SJCRH30 (cell line): ENCODE measurements at regions not wholly inside any gene's neighbourhood (a gene's known extent, or its start where the extent isn't known, plus 50 kb on each side); places are given as distances from the start of the nearest gene placed in this dataset.

ENCODE experiments used
- DNase-seq, 2 experiments: peaks; one replicate each; pipeline ENCODE4 v3.0.0-alpha.2; 2015 to 2020
- H3K27ac ChIP-seq: fragments of 250-450 bp; sonication (Bioruptor Pico); 2 replicates; pipeline ENCODE4 v1.5.1; 2020; ENCODE audit warnings: mild to moderate bottlenecking, moderate library complexity
- H3K27me3 ChIP-seq: fragments of 250-450 bp; sonication (Bioruptor Pico); 2 replicates; pipeline ENCODE4 v1.5.1; 2020; ENCODE audit warnings: mild to moderate bottlenecking, moderate library complexity
- H3K36me3 ChIP-seq: fragments of 250-450 bp; sonication (Bioruptor Pico); 2 replicates; pipeline ENCODE4 v1.5.1; 2020; ENCODE audit warnings: mild to moderate bottlenecking, moderate library complexity
- H3K4me1 ChIP-seq: fragments of 250-450 bp; sonication (Bioruptor Pico); 2 replicates; pipeline ENCODE4 v1.5.1; 2020; ENCODE audit warnings: mild to moderate bottlenecking, moderate library complexity
- H3K4me3 ChIP-seq: fragments of 250-450 bp; sonication (Bioruptor Pico); 2 replicates; pipeline ENCODE4 v1.5.1; 2020; ENCODE audit warnings: mild to moderate bottlenecking, moderate library complexity
- H3K9me3 ChIP-seq: fragments of 250-450 bp; sonication (Bioruptor Pico); replicated peaks from 2 replicates; pipeline ENCODE4 v1.5.1; 2020; ENCODE audit warnings: mild to moderate bottlenecking, moderate library complexity

- Histone ChIP-seq H3K27me3 (no peaks in the 10 kb centered on the region), H3K9me3 (no peaks in the 10 kb centered on the region), H3K27ac (no peak overlapping the region), H3K4me1 (no peaks in the 10 kb centered on the region), H3K4me3 (no peak overlapping the region), H3K36me3 (no peaks in the 10 kb centered on the region)
- peak in 1 of 2 experiments; percentile 13 for DNase-seq
These were observed 704.3 kb downstream of the FGF9 start for GRCh38 chr13:22375151-22375550.

GRCh38 chr13:22387899-22388298 is 717.0 kb downstream of the FGF9 start:
- Histone ChIP-seq H3K4me3 (no peak overlapping the region), H3K27ac (no peak overlapping the region), H3K9me3 (no peaks in the 10 kb centered on the region), H3K4me1 (no peaks in the 10 kb centered on the region), H3K36me3 (no peaks in the 10 kb centered on the region), H3K27me3 (no peaks in the 10 kb centered on the region)
- no peak for DNase-seq

- DNase-seq: no peak
- no peaks in the 10 kb centered on the region for H3K9me3 ChIP-seq
- H3K4me1 ChIP-seq: no peaks in the 10 kb centered on the region
- no peaks in the 10 kb centered on the region for H3K27me3 ChIP-seq
- no peak overlapping the region for H3K4me3 ChIP-seq
- H3K36me3 ChIP-seq: no peaks in the 10 kb centered on the region
- H3K27ac ChIP-seq: no peak overlapping the region
These were observed 729.0 kb downstream of the FGF9 start for GRCh38 chr13:22399801-22400420.

DNA sequence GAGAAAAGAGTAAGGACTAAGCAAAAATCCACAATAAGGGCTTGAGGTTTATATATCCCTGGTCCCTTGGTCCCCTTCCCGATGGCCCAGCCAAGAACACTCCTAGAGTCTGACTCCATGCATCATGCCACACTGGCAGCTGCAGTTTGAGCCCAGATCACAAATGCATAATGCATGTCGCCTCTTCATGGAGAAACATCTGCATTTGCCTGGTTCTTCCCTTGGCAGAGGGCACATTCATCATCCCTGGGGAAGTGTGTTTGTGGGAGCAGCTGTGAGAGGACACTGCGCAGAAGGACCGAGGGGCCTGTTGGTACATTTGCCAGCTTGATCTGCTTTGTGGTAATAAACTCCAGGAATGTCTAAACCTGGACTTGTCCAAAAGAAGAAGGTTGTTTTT is 731.8 kb downstream of the FGF9 start:
- no peak for DNase-seq

GRCh38 chr13:22403144-22403543 is 732.3 kb downstream of the FGF9 start:
- Histone ChIP-seq H3K27ac (no peak overlapping the region), H3K9me3 (no peaks in the 10 kb centered on the region), H3K36me3 (no peaks in the 10 kb centered on the region), H3K4me1 (no peaks in the 10 kb centered on the region), H3K4me3 (no peak overlapping the region), H3K27me3 (no peaks in the 10 kb centered on the region)
- DNase-seq: no peak

More for the DNA sequence above, 731.8 kb downstream of the FGF9 start:
- no peak overlapping the region for H3K4me3 ChIP-seq
- no peaks in the 10 kb centered on the region for H3K27me3 ChIP-seq
- no peaks in the 10 kb centered on the region for H3K36me3 ChIP-seq
- no peak overlapping the region for H3K27ac ChIP-seq
- no peaks in the 10 kb centered on the region for H3K4me1 ChIP-seq
- H3K9me3 ChIP-seq: no peaks in the 10 kb centered on the region

DNA sequence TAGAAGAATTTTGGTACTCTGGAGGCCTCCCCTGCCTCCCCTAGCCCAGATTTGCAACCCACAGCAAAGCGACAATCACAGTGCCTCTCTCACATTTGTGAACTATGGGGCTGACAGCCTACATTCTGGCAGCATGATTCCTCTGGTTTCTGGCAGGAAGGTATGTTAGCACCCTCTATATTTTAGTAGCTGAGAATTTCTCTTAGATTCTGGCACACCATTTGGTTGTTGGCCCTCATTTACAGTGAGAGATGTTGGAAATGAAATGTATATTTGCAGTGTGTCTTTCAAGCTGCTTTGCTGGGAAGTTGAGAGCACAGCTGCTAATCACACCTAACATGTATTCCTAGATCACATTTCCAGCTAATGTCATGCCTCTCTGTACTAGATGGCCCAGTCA is 735.0 kb downstream of the FGF9 start:
- Histone ChIP-seq H3K9me3 (no peaks in the 10 kb centered on the region), H3K4me3 (no peak overlapping the region), H3K4me1 (no peaks in the 10 kb centered on the region), H3K27me3 (no peaks in the 10 kb centered on the region), H3K36me3 (no peaks in the 10 kb centered on the region), H3K27ac (no peak overlapping the region)
- DNase-seq: no peak

DNA sequence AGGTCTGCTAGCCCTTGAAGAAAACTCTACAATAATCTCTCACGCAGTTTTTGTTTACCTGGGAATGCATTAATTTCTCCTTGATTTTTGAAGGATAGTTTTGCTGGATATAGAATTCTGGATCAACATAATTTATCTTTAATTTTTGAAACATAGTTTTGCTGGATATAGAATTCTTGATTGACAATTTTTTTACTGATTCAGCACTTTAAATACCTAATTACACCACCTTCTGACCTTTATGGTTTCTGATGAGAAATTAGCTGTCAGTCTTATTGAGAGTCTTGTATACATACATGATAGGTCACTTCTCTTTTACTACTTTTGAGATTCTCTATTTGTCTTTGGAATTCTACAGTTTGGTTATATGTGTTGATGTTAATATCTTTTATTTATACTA is 741.6 kb downstream of the FGF9 start:
- no peak for DNase-seq
- no peak overlapping the region for H3K4me3 ChIP-seq
- no peaks in the 10 kb centered on the region for H3K27me3 ChIP-seq
- H3K36me3 ChIP-seq: no peaks in the 10 kb centered on the region
- H3K4me1 ChIP-seq: no peaks in the 10 kb centered on the region
- no peak overlapping the region for H3K27ac ChIP-seq
- H3K9me3 ChIP-seq: no peaks in the 10 kb centered on the region

DNA sequence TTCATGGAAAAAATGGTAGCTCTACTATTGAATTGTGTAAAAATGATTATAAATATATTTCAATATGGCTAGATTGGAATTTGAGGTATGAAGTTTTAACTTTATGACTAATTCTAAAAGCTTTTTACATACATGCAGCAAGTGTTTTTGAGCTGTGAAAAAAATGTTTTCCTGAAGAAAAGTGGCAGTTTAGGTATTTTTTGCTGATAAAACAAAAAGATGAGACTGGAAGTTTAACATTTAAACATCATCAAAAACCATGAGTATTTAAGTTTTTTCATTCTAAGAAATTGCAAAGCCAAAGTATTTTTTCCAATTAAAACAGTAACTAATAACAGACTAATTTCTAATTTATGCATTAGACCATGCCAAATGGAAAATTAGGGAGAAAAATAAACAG is 751.1 kb downstream of the FGF9 start:
- no peaks in the 10 kb centered on the region for H3K4me1 ChIP-seq
- H3K27me3 ChIP-seq: no peaks in the 10 kb centered on the region
- no peaks in the 10 kb centered on the region for H3K9me3 ChIP-seq
- DNase-seq: no peak
- H3K4me3 ChIP-seq: no peak overlapping the region
- 0 out of 2 replicates have a peak, but pooled peaks cover 3% of the 10 kb centered on the region for H3K36me3 ChIP-seq
- H3K27ac ChIP-seq: no peak overlapping the region

DNA sequence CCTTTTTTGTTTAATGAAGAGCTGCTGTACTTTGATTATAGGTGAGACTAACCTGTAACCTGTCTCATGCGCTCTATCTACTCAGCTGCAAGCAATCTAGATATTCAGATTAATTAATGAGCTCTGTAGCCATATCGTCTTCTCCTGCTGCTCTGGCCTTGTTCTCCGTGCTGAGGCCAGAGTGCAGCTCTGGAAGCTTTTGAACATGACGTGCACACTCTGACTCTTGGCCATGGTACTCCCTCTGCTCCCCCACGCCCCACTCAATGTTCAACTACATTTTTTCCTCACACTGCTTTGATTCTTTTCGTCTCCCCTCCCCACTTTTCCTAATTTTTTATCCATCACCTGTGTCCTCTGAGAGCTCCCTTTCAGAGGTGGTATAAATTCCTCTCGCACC is 751.8 kb downstream of the FGF9 start:
- no peaks in the 10 kb centered on the region for H3K4me1 ChIP-seq
- no peak overlapping the region for H3K4me3 ChIP-seq
- no peaks in the 10 kb centered on the region for H3K9me3 ChIP-seq
- no peak for DNase-seq
- no peak overlapping the region for H3K27ac ChIP-seq
- no peaks in the 10 kb centered on the region for H3K27me3 ChIP-seq
- H3K36me3 ChIP-seq: 0 out of 2 replicates have a peak, but pooled peaks cover 3% of the 10 kb centered on the region

GRCh38 chr13:22423261-22423660 is 752.4 kb downstream of the FGF9 start:
- DNase-seq: no peak
- Histone ChIP-seq H3K9me3 (no peaks in the 10 kb centered on the region), H3K4me3 (no peak overlapping the region), H3K27ac (no peak overlapping the region), H3K27me3 (no peaks in the 10 kb centered on the region), H3K36me3 (0 out of 2 replicates have a peak, but pooled peaks cover 3% of the 10 kb centered on the region), H3K4me1 (no peaks in the 10 kb centered on the region)

DNA sequence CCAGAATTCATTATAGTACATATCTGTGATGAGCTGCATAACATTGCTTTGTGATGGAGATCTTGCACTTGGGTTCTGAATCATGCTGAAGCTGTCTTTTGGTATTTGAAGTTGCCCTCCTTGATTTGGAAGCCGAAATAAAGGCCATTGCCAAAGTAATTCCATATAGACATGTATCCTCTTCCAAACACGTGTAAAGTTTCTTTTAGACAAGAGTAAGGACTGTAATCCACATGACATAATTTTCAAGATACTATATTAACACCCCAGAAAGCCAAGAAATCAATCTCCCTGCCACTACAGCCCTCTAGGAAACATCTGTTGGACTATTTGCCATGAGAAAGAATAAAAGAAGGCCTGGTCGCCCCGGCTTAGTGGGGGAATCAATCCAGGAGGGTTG is 754.2 kb downstream of the FGF9 start:
- no peaks in the 10 kb centered on the region for H3K27me3 ChIP-seq
- H3K27ac ChIP-seq: no peak overlapping the region
- no peak for DNase-seq
- H3K9me3 ChIP-seq: no peaks in the 10 kb centered on the region
- no peaks in the 10 kb centered on the region for H3K4me1 ChIP-seq
- H3K36me3 ChIP-seq: no peaks in the 10 kb centered on the region
- no peak overlapping the region for H3K4me3 ChIP-seq

GRCh38 chr13:22427066-22427465 is 753.7 kb upstream of the SGCG start:
- no peaks in the 10 kb centered on the region for H3K4me1 ChIP-seq
- no peaks in the 10 kb centered on the region for H3K9me3 ChIP-seq
- DNase-seq: peak; percentile 10 to 22
- H3K27ac ChIP-seq: no peak overlapping the region
- no peak overlapping the region for H3K4me3 ChIP-seq
- no peaks in the 10 kb centered on the region for H3K36me3 ChIP-seq
- no peaks in the 10 kb centered on the region for H3K27me3 ChIP-seq

DNA sequence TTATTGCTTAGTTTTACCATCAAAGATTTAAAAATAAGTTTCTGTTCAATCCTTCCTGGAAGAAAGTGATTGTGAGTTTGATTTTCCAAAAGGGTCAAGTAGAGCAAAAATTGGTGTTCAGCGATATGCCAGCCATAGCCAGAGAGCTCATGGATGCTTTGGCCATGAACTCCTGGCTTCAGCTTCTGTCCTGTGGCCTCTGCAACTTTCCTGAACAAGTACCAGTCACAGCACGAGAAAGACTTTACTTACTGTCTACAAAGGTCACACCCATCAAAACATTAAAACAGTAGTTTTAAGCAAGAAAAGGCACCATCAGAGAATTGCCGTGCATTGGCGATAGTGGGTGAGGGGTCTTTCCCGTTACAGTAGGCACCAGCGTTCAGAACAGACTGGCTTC is 753.0 kb upstream of the SGCG start:
- Histone ChIP-seq H3K4me3 (no peak overlapping the region), H3K4me1 (no peaks in the 10 kb centered on the region), H3K27ac (no peak overlapping the region), H3K27me3 (no peaks in the 10 kb centered on the region), H3K9me3 (no peaks in the 10 kb centered on the region), H3K36me3 (no peaks in the 10 kb centered on the region)
- DNase-seq: no peak

GRCh38 chr13:22428188-22428828 is 752.5 kb upstream of the SGCG start:
- Histone ChIP-seq H3K36me3 (no peaks in the 10 kb centered on the region), H3K27me3 (no peaks in the 10 kb centered on the region), H3K27ac (no peak overlapping the region), H3K4me3 (no peak overlapping the region), H3K4me1 (no peaks in the 10 kb centered on the region), H3K9me3 (no peaks in the 10 kb centered on the region)
- DNase-seq: no peak

- H3K4me1 ChIP-seq: no peaks in the 10 kb centered on the region
- H3K36me3 ChIP-seq: no peaks in the 10 kb centered on the region
- H3K27ac ChIP-seq: no peak overlapping the region
- no peaks in the 10 kb centered on the region; the same call in none of the 2 replicates for H3K27me3 ChIP-seq
- H3K9me3 ChIP-seq: no peaks in the 10 kb centered on the region
- H3K4me3 ChIP-seq: no peak overlapping the region
- peak in 1 of 2 experiments; percentile 15 for DNase-seq
These were observed 748.1 kb upstream of the SGCG start for GRCh38 chr13:22432690-22433089.
